Stromal cell of bone marrow (primary cell): ENCODE measurements at regions not wholly inside any gene's neighbourhood (a gene's known extent, or its start where the extent isn't known, plus 50 kb on each side); places are given as distances from the start of the nearest gene placed in this dataset.
A peak's percentile ranks its signal among the peaks of the same experiment; 100 is the strongest.

ENCODE experiments used
- DNase-seq: peaks from one replicate; pipeline ENCODE4 v3.0.0-alpha.2; 2012; ENCODE audit warnings: low read depth

DNA sequence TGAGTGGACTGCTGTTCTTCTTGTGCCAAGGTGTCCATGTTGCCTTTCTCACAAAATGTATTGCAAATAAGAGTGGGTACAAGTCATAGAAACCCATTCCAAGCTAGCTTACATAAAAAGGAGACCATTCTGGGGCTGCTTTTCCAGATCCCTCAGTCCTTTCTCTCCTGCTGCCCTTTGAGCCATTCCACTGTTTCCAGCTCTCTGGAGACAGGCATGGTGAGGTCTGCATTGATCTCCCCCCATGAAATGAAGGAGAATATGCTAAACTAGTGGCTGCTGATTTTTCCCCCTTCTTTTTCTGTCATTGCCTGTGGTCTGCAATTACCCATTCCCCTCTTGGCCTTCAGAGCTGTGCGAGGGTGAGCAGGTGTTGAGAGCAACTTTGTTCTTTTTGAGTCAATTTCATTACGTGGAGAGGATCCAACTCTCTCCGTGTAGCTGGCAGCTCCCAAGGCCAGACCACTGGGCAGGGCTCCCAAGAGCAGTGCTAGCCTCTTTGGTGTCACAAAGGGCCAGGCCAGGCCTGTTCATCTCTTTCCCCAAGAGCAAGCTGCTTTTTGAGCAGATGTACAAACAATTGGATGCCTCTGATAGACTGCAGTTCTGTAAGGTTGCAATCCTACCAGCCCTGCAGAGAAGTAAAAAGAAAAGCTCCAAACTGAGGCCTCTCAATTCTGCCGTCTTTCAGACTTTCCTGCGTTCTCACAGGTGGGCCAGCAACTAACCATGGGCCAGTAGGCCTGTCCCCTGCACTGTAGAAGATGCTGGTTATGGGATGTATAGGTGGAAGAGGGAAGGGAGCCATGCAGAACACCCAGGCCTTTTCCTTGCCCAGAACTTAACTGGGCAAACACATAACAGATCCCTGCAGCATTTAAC, 96.1 kb upstream of the ARMC2 start:
- no peak for DNase-seq

DNA sequence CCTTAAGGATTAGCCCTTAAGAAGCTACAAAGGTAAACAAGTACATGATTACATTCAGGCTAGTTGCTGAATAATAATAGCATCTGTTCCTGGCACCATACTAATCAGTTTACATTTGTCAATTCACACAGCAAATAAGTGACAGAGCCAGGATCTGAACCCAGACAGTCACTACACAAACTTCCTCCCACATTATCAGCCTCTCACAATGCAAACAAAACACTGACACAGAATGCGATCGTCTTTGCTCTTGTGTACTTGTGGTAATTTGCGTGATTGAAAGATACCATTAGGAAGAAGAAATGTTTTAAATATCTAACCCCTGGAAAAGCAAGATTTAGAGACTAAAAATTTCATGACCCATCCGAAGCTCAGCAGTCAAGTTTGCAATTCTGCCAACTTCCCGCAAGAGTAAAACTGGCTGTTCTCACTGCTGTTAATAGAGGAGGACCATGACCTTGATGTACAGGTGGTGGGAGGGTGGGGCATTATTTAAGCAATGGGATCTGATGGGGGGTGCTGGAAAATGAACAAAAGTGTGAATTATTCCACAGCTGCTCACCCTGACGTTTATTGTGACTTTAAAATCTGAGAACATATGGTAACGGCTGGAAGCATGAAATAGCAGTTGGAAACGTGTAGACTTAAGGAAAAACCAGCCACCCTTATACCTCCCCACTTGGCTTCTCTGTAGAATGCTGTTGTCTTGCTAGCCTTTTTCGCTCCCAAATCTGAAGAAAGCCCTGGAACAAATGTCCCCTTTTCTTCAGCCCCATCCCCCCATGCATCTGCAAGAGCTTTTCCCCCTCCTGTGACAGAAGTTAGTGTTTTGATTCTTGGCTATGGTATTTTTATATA, 95.3 kb upstream of the ARMC2 start:
- DNase-seq, result no peak

DNA sequence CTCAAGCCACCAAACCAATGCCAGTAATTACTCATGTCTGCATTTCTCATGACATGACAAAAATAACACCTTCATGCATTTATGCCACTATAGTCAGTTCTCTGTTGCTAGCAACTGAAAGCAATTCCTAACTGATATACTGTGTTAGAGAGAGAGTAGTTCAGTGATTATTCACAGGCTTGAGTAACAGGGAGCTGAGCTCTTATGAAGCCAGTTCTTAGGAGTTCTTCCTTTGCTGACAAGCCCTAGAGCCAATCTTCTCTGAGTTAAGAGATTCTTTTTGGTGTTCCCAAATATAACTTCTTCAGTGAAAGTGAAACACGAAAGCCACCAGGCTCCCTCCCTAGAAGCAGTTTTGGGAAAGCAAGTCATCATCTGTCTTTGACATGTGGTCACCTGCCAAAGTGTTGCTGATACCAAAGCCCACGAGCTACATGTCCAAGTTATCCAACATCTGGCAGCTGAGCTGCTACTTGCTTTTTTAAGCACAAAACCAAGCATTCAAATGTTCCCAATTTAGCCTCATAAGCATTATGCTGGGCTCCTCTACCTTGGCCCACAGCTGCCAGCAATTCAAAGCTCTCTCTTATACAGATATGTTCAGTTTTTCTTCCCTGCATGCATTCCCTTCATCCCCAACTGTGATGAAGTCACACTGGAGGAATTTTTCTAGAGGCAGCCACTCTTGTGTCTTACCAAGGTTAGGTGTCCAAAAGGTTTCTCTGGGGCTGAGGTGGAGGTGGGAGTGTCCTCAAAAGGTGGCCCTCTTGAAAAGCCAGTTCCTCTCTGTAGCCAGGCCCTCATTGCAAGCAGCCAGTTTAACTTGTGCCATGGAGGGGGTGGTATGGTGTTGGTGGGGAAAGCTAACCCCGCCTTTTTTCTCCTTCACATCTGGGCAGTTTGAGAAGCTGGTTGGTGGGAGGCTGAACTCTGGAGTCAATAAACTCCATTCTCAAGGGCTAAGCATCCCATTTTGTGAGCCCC, 92.7 kb upstream of the ARMC2 start:
- DNase-seq, result peak; percentile 45

DNA sequence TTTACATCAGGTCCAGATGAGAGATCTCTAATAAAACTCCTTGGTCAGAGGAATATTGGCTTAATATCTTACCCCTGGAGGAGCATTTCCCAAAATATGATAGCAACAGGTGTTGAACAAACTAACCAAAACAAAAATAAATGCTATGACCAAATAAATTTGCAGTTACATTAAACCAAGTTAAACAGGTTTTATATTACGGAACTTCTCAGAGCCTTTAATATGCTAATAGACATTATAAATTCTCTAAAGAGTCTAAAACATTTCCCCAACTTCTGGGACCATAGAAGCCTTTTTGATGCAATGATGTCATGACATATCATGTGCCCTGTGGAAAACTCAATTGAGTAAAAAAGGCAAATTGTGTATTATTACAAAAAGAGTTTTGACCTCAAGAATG, 90.9 kb upstream of the ARMC2 start:
- DNase-seq, result no peak

DNA sequence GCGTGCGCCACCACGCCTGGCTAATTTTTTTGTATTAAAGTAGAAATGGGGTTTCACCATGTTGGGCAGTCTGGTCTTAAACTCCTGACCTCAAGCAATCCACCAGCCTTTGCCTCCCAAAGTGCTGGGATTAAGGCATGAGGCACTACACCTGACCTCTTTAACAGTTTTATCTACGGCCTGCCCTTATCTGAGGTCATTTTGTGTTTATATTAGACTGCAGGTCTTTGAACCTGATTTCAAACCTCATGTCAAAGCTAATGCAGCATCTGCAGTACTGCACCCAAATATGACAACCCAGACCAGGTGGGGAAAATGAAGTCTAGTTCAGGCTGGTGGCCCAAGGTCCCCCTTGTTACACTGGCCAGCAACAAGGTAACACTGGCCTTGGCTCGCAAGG, 89.3 kb upstream of the ARMC2 start:
- DNase-seq, result no peak

DNA sequence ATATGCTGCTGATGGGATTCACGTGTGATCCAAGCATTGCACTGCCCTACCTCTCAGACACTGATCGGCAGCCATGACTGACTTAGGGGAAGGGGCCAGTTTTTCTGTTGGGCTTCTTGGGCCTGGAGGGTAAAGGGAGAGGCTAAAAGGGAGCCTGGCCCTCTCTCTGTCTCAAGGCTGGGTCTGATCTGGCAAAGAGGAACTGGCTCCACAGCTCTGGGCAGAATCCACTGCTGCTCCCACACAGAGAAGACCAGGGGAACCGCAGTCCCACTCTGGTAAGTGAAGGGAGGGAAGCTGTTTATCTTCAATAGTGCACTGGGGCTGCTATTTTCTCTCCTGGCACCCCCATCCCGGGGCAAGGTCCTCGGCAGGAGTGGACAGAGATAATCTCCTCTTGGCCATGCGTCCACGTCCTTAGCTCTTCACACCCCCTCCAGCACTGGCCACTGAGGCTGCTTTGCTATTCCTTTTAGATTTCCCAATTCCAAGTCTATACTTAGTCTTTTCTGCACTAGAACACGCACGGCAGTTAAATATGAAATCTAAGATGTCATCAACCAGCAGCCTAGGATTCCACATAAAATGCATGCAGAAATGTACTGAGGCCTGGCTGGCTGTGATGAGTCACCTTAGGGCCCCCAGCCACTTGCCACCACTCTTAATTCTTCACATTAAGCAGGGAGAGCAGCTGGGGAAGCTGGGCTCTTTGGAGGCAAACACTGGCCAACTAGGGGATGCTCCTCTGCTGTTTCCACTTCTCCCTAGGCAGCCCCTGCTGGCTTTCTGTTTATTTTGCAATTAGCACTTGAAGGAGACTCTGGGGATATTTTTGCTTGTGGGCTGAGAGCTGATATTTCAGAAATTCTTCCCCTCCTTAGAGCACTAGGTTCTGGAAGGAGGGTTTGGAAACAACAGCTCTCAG, 87.8 kb upstream of the ARMC2 start:
- peak; percentile 40 for DNase-seq

DNA sequence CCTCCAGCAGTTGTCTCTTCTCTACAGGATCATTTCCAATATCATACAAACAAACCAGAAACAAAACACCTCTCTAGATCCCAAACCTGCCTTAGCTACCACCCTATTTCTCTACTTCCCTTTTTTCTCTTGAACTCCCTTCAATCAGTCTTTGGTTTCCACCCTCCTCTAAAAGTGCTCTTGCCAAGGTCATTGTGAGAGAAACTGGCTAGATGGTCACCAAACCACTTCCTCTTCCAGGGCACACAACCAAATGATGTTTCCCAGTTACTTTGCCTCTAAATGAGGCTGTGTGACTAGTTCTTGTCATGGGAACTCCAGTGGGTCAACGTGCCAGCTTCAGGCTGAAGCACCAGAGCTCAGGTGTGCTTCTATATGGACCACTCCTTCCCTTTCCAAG, 85.8 kb upstream of the ARMC2 start:
- no peak for DNase-seq

DNA sequence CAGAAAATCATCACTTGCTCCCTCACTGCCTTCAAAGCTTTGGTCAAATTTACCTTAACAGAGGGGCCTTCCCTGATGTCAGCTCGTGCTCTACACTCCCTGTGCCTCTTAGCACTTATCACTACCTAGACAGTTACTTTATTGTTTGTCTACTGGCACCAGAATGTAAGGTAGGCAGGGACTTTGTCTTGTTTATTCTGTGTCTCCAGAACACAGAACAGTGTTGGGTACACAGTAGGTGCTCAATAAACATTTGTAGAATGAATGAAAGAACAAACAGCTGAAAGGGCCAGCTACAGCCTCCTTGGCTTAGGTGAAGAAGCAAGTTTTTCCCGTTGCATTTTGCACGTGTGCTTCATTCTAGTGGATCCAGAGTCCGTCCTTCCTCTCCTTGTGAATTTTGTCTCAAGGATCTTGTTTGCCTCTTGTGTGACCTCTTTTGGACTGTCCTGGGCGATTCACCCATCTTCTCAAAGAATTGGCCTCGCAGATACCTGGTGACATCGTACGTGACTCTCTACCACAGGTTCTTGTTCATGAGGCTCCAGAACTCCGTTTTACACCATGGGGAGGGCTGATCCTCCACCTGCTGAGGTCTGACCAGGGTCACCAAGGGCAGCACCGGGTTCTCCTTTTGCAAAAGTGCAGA, 84.2 kb upstream of the ARMC2 start:
- DNase-seq, result no peak

DNA sequence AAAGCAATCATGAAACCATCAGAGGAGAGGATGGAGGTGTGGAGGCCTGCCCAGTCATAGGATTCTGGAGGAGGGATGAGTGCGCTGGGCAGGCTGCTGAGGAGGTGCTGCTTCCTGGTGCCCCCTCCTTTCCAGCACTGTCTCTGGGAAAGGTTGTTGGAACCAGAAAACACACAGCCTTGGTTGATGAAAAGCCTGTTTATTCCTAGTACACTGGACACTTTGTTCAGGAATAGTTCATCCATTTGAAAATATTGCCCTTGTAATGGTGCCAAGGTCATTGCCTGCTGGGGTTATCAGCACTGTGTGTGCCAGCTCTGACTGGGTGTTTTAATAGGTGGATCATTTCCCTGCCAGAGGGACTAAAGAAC, 83.7 kb upstream of the ARMC2 start:
- DNase-seq, result no peak

DNA sequence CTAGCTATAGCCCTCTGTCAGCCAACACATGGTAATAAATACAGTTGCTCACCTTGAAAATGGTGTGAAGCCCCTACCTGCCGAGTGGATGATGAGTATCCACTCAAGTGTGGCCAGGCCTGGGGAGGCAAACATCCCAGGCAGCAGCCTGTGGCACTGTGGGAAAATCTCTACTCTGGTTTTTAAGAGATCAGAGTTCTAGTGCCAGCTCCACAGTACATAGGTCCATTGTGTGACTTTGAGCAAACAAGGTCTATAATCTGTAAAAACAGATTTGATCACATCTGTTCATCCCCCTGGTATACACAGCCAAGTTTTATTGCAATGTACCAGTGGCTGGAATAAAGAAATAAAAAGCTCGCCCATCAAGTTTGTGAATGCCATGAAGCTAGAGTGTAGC, 82.7 kb upstream of the ARMC2 start:
- DNase-seq, result no peak

DNA sequence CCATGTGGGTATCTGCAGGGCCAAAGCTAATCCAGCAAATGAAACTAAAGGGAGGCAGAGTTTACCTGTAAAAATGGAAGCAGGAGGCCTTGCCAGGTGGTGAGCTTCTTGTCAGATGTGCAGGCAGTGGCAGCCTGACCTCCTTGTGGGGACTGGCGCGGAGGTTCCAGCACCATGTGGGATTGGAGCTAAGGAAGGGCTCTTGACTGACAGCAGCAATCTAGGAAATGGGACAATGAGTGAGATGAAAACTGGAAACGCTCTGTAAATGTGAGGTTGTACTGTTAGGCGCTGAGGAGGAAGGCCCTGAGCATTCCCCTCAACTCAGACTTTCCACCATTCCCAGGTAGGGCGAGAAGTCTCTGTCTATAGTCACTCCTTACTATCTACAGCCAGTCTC, 81.8 kb upstream of the ARMC2 start:
- DNase-seq, result no peak

DNA sequence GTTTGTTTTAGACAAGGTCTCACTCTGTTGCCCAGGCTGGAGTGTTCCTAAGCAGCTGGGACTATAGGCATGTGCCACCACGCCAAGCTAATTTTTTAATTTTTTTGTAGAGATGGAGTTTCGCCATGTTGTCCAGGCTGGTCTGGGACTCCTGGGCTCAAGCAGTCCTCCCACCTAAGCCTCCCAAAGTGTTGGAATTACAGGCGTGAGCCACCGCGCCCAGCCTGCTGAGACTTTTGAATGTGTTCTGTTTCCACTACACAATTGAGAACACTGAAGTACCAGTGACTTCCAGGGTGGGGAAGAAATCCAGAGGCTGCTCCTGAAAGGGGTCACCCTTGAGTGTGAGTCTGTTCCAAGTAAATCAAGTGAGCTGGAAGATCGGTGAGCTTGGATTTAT, 81.3 kb upstream of the ARMC2 start:
- DNase-seq, result no peak

DNA sequence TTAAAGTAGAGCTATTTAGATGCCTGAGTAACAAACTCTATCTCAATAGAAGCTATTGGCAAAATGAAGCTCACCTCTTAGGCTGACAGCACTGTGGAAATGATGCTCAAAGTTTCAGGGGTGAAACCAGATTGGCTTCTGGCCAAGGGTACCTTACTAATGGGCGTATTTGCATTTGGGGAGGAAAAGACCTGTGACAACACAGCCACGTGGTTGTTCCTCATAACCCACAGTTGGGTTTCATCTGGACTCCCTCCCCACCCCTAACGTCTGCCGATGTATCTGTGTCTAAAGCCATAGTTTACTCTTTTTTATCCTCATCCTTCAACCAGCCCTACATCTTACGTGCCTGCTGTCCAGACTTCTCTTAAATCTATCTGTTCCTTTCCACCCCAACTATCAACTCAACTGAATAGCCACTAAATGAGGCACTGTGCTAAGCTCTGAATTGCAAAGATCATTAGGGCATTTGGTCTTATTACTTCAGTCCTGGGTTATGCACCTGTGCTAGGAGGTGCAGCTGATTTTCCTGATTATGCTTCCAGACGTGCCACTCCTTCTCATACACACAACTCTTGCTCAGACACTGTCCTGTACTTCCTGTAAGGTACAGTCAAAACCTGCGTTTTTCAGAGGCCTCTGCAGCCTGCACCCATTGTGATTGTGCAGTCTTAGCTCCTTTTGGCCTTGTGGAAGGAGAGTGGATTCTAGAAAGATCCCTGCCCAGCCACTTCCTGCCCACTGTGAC, 80.6 kb upstream of the ARMC2 start:
- DNase-seq, result no peak

DNA sequence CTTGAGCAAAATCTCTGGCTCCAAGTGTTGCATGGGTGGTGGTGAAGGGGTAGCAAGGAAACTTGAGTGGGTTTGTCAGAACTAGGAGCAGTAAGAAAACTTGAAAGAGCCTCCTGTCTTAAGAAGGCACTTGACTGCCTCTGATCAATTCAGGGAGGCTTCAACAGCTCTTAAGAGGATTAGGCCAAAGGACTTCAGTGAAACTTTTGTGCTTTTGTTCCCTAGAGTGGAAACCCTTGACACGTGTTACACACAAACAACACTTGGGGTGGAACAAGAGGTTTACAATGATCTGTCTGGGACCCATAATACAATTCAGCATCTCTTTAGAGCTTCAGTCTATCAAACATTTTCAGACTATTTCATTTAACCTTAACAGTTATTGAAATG, 80.1 kb upstream of the ARMC2 start:
- DNase-seq, result no peak

DNA sequence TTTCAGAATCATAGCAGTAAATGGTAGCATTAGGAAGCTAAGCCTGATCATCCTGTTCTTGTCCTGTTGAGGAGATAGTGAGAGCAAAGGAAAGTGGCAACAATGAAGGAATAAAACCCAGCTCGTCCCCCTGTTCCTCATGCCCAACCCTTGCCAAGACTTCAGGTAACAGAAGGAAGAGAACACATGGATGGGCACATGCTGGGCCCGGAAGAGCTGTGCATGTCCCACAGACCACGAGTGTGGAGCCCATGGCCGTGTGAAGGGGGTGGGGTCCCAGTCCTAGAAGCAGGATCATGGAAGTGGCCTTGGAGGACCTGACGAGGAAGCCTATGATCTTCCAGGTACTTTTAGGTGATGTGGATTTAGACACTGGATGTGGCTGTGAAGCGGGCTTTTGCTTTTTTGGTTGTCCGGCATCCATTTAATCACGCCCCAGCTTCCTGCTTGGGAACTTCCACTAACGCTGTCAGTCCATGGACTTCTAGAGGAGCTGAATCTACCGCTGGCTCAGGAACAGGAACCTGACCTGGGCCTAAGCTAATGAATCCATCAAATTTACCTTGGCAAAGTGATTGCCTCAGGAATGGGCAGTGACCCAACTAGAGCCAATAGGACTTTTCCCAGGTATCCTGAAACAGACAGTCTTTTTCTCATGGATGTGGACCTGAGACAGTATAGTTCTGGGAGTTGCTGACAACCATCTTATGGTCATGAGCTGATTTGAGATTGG, 79.3 kb upstream of the ARMC2 start:
- DNase-seq, result no peak

DNA sequence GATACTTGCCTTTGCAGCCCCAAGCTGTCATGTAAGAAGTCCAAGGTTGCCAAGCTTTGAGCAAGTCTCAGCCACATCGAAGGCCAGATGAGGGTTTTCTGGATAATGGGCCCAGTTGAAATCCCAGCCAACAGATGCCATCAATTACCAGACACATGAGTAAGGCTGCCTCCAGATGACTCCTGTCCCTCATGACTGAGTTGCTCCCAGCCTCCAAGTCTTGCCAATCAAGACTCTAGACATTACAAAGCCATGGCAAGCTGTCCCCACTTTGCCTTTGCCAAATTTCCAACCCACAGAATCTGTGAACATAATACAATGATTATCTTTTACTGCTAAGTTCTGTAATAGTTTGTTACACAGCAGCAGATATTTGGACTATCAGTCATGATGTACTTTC, 76.8 kb upstream of the ARMC2 start:
- DNase-seq, result peak; percentile 80

DNA sequence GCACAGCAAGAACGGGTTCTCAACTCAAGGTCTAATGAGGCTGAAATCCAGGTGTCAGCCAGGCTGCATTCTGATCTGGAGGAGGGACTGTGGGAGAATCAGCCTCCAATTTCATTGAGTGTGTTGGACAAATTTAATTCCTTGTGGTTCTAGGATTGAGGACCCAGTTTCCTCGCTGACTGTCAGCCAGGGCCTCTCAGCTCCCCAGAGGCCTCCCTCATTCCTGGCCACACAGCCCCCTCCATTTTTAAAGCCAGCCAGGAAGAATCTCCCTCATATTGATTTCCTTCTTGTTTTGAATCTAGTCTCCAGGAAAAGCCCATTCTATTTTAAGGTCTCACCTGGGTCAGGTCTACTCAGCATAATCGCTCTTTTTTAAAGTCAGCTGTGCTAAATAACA, 73.7 kb upstream of the ARMC2 start:
- no peak for DNase-seq

DNA sequence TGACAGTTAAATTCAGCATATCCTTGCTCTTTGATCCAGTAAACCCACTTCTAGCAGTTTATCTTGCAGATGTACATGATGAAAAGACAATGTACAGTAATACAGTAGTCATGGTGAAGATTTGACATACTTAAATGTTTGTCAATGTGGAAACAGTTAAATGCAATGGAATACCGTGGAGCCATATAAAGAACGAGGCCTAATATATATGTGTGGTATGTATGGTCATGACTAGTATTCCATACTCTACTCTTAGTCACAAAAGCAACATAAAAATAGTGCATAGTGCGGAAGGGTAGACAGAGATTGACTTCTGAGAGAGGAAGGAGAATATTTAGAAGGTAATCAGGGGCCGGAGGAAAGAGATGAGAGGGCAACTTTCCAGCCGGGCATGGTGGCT, 70.7 kb upstream of the ARMC2 start:
- DNase-seq, result no peak
